NCI-H446 (cell line): ENCODE measurements at regions not wholly inside any gene's neighbourhood (a gene's known extent, or its start where the extent isn't known, plus 50 kb on each side); places are given as distances from the start of the nearest gene placed in this dataset.
"Not testable (repeated sequence)": the region's sequence is repeated elsewhere in the genome, so short reads cannot be mapped to it uniquely, and the experiment has no call there.

Source experiments
- DNase-seq, 2 experiments: peaks; one replicate each; lab custom pipeline; 2025; lab: John Stamatoyannopoulos, UW

- DNase-seq: peak in 1 of 2 experiments; percentile 22
Observed at GRCh38 chr11:87878373-87878825, 296.8 kb downstream of the RAB38 start.

- no peak for DNase-seq
Observed at GRCh38 chr11:87871056-87871455, 304.2 kb downstream of the RAB38 start.

GRCh38 chr11:87870086-87870485 is 305.2 kb downstream of the RAB38 start:
- no peak for DNase-seq

- no peak for DNase-seq
Observed at GRCh38 chr11:87866951-87867350, 308.3 kb downstream of the RAB38 start.

GRCh38 chr11:87861030-87861429 is 314.2 kb downstream of the RAB38 start:
- DNase-seq: no peak

- no peak for DNase-seq
Observed at GRCh38 chr11:87859636-87860035, 315.6 kb downstream of the RAB38 start.

- DNase-seq: no peak
Observed at GRCh38 chr11:87851827-87852226, 323.4 kb downstream of the RAB38 start.

GRCh38 chr11:87851234-87851633 is 324.0 kb downstream of the RAB38 start:
- DNase-seq: no peak

GRCh38 chr11:87849216-87849615 is 326.0 kb downstream of the RAB38 start:
- no peak for DNase-seq

- no peak for DNase-seq
Observed at GRCh38 chr11:87840786-87841185, 334.5 kb downstream of the RAB38 start.

GRCh38 chr11:87832211-87832610 is 343.0 kb downstream of the RAB38 start:
- DNase-seq: no peak

- no peak for DNase-seq
Observed at GRCh38 chr11:87820011-87820410, 355.2 kb downstream of the RAB38 start.

GRCh38 chr11:87819151-87819550 is 356.1 kb downstream of the RAB38 start:
- no peak for DNase-seq

GRCh38 chr11:87812571-87813365 is 362.5 kb downstream of the RAB38 start:
- DNase-seq: no peak

GRCh38 chr11:87810486-87810885 is 364.8 kb downstream of the RAB38 start:
- DNase-seq: no peak

GRCh38 chr11:87809256-87809655 is 366.0 kb downstream of the RAB38 start:
- DNase-seq: no peak

- no peak for DNase-seq
Observed at GRCh38 chr11:87804176-87804575, 371.1 kb downstream of the RAB38 start.

- DNase-seq: no peak
Observed at GRCh38 chr11:87803748-87804147, 371.5 kb downstream of the RAB38 start.

- DNase-seq: not testable (repeated sequence)
Observed at GRCh38 chr11:87784862-87785261, 390.4 kb downstream of the RAB38 start.

- no peak for DNase-seq
Observed at GRCh38 chr11:87780068-87780413, 395.2 kb downstream of the RAB38 start.

- DNase-seq: no peak
Observed at GRCh38 chr11:87779276-87780067, 395.8 kb downstream of the RAB38 start.

GRCh38 chr11:87778357-87778756 is 396.9 kb downstream of the RAB38 start:
- no peak for DNase-seq

GRCh38 chr11:87775036-87775435 is 400.2 kb downstream of the RAB38 start:
- DNase-seq: no peak
